ENCODE measurements at regions not wholly inside any gene's neighbourhood (a gene's known extent, or its start where the extent isn't known, plus 50 kb on each side); places are given as distances from the start of the nearest gene placed in this dataset.

DNA sequence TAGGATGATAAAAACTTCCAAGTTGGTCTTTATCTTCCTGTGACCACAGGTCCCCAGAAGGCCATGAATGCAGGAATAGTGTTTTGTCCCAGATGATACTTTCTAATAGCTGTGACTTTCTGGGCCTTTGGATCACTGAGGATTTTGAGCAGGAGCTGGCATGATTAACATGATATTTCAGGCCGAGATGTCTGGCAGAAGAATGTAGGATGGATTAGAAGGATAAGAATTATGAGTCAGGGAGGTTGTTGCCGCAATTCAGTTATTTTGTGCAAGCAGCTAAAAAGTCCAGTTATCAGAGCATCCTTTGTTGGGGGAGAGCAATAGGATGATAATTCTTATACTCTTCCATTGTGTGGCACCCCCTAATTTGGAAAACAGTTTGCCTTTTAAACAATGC lies 189.7 kb downstream of the PSAT1 start:
- FAIRE-seq, result no peak
- DNase-seq (ENCODE audit: insufficient read length, low spot score), result no peak
- TF ChIP-seq, protein P1, sequence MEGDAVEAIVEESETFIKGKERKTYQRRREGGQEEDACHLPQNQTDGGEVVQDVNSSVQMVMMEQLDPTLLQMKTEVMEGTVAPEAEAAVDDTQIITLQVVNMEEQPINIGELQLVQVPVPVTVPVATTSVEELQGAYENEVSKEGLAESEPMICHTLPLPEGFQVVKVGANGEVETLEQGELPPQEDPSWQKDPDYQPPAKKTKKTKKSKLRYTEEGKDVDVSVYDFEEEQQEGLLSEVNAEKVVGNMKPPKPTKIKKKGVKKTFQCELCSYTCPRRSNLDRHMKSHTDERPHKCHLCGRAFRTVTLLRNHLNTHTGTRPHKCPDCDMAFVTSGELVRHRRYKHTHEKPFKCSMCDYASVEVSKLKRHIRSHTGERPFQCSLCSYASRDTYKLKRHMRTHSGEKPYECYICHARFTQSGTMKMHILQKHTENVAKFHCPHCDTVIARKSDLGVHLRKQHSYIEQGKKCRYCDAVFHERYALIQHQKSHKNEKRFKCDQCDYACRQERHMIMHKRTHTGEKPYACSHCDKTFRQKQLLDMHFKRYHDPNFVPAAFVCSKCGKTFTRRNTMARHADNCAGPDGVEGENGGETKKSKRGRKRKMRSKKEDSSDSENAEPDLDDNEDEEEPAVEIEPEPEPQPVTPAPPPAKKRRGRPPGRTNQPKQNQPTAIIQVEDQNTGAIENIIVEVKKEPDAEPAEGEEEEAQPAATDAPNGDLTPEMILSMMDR (IDR thresholded peaks at IDR 0.05; ENCODE audit: insufficient read depth, missing control alignments), result no peak

DNA sequence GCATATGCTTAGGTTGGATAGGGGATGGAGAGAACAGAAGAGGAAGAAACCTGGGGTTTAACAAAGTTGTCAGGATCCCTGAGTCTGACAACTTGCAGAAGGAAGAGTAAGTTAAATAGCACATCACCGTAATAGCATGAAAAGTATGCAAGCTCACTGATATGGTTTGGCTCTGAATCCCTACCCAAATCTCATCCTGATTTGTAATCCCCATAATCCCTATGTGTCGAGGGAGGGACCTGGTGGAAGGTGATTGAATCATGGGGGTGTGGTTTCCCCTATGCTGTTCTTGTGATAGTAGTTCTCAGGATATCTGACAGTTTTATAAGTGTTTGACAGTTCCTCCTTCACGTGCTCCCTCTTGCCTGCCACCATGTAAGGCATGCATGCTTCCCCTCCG lies 193.3 kb downstream of the PSAT1 start:
- DNase-seq (ENCODE audit: insufficient read length, low spot score) (no peak), FAIRE-seq (no peak)
- TF ChIP-seq, protein P1 (IDR thresholded peaks at IDR 0.05; ENCODE audit: insufficient read depth, missing control alignments), result no peak

DNA sequence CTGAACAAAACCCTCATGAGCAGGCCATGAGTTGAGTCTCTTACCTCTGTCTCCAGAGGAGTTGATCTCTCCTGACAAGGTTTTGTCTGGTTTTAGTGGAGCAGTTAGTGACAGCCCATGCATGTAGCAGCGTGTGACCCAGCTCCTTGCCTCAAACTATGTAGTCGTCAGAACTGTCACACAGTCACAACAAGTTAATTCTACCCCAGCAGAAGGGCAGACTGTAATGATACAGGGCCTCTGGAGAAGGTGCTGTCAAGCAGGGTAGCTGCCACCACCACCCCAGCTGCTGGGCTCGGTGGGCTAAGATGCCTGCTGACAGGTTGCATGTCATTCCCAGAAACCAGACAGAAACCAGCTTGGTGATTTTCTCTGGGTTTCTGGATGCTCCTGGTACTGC lies 194.5 kb downstream of the PSAT1 start:
- FAIRE-seq, result no peak
- TF ChIP-seq, protein P1 (IDR thresholded peaks at IDR 0.05; ENCODE audit: insufficient read depth, missing control alignments), result no peak
- no peak for DNase-seq (ENCODE audit: insufficient read length, low spot score)

DNA sequence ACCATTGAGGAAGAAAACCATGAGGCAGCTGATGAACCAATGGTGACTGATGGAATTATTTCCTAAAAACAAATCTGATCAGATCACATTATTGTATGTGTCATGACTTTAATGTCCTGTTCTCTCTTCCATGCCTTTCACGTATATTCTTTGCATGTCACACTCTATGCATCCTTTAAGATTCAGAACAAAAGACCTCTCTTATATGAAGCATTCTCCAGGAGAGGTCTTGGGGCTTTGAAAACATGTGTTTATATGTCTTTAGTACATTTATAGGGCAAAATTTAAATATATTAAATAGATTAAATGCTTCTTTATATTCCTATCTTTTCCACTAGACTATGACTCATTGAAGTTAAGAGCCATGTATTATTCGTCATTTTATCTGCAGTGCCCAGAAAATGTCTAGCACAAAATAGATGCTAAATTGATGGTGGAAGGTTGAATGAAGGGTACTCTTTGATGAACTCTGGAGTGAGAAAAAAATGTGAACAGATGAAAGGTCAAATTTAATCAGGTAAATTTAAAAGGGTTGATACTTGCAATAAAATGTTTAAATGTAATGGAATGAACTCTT lies 196.3 kb downstream of the PSAT1 start:
- TF ChIP-seq, protein P1 (IDR thresholded peaks at IDR 0.05; ENCODE audit: insufficient read depth, missing control alignments), result no peak
- DNase-seq (ENCODE audit: insufficient read length, low spot score) (no peak), FAIRE-seq (no peak)

DNA sequence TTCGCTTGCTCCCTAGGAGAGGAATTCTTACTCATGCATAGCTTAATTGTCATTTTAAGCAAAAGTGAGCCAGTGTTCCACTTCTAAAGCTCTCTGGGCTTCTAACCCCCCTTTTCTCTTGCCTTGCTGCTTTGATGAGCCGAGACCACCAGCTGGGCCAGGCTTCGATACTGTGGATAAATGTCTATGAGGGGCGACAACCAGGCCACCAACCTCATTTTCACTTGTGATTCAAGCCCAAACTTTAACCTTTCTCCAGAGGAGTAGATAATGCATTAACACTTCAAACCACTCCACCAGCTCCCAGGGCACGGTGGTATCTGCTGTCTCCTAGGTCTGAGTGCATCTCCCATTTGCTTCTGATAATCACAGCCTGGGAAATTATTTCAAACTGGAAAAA lies 205.6 kb downstream of the PSAT1 start:
- DNase-seq (ENCODE audit: insufficient read length, low spot score), result no peak
- TF ChIP-seq, protein P1 (IDR thresholded peaks at IDR 0.05; ENCODE audit: insufficient read depth, missing control alignments), result no peak
- FAIRE-seq, result no peak

DNA sequence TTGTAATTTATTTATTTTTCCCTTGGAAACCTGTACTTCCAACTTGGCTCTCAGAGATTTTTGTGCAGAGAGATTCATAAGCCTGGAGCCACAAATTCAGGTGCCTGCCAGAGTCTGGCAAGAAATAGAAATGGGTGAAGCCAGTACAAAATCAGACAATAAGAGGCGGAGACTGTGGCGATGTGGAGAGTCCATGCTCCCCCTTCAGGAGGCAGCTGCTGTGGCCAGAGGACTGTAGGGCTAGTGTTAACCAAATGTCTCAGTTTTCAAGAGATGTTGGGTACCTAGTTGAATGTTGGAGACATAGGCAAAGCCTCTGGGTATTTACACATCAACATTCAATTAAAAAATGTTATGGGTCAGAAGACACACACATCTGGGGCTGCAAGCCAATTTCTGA lies 208.6 kb downstream of the PSAT1 start:
- TF ChIP-seq, protein P1 (IDR thresholded peaks at IDR 0.05; ENCODE audit: insufficient read depth, missing control alignments), result no peak
- DNase-seq (ENCODE audit: insufficient read length, low spot score) (no peak), FAIRE-seq (no peak)

DNA sequence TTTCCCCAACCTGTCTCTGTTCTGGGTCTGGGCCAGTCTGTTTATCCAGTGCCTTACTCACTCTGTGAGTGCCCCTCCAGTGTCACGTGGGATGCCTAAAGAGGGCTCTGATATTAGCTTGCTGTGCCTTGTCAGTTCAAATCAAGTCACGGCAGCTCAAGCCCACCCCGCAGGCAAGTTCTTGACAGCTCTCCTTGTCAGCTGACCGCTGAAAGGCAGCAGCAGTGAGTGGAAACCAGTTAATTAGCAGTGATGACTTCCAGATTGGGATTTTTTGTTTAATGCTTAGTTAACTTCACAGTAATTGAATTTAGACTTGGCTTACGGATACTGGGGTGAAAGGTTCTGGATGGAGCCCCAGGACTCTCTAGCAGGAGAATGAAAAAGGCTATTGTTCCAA lies 210.1 kb downstream of the PSAT1 start:
- no peak for FAIRE-seq
- DNase-seq (ENCODE audit: insufficient read length, low spot score), result no peak
- TF ChIP-seq, protein P1 (IDR thresholded peaks at IDR 0.05; ENCODE audit: insufficient read depth, missing control alignments), result no peak

All from D721Med (cell line).